Activated CD8-positive, alpha-beta T cell treated with anti-CD3 and anti-CD28 coated beads for 36 hours (primary cell): ENCODE measurements at regions not wholly inside any gene's neighbourhood (a gene's known extent, or its start where the extent isn't known, plus 50 kb on each side); places are given as distances from the start of the nearest gene placed in this dataset.

Experiments
- ATAC-seq: fragments of 200-7000 bp; cut with Tn5 transposase; one replicate; pipeline ENCODE4 v1.10.0; 2021; ENCODE audit warnings: mild to moderate bottlenecking, moderate library complexity
- CTCF ChIA-PET: fragments of 350-600 bp; sonication (Branson Sonifier 250); formaldehyde crosslinking; loops from one replicate; lab custom pipeline; 2021; ENCODE audit warnings: antibody characterized with exemption; lab: Charles Lee
- POLR2A ChIA-PET: fragments of 350-600 bp; sonication (Branson Sonifier 250); formaldehyde crosslinking; loops from one replicate; lab custom pipeline; 2021; ENCODE audit warnings: antibody characterized with exemption; lab: Charles Lee
- DNase-seq: peaks from one replicate; pipeline ENCODE4 v3.0.0-alpha.2; 2020
- H3K27ac Mint-ChIP-seq: one replicate; pipeline ENCODE4 v1.8.0; 2021; ENCODE audit warnings: mild to moderate bottlenecking, mixed read lengths
- H3K27me3 Mint-ChIP-seq: one replicate; pipeline ENCODE4 v1.8.0; 2021; ENCODE audit warnings: mixed read lengths
- H3K36me3 Mint-ChIP-seq: one replicate; pipeline ENCODE4 v1.8.0; 2021; ENCODE audit warnings: low read depth, mixed read lengths
- H3K4me1 Mint-ChIP-seq: one replicate; pipeline ENCODE4 v1.8.0; 2021; ENCODE audit warnings: low read depth, mixed read lengths
- H3K4me3 Mint-ChIP-seq: one replicate; pipeline ENCODE4 v1.8.0; 2021; ENCODE audit warnings: mild to moderate bottlenecking, moderate library complexity, mixed read lengths
- H3K9me3 Mint-ChIP-seq: one replicate; pipeline ENCODE4 v1.8.0; 2021; ENCODE audit warnings: mixed read lengths
- CTCF ChIP-seq: fragments of 200-600 bp; IDR thresholded peaks from one replicate; pipeline ENCODE4 v1.8.0; 2022; ENCODE audit warnings: antibody characterized with exemption, mild to moderate bottlenecking
- intact Hi-C: fragments of 100-400 bp; cut with micrococcal nuclease; formaldehyde crosslinking; loops from one replicate; pipeline ENCODE4 v1.10.0; 2022

GRCh38 chr9:108751369-108751768 is 104.4 kb downstream of the ACTL7B start:
- ATAC-seq (no peak), DNase-seq (no peak)
- CTCF ChIA-PET = interaction anchor here (0.7 kb wide), 1 partner anchor 10 kb away, joined by 4 read pairs; no protein-coding TSS in a partner anchor
- no peak overlapping the region for H3K27ac Mint-ChIP-seq
- peaks cover 3% of the 10 kb centered on the region for H3K27me3 Mint-ChIP-seq
- H3K9me3 Mint-ChIP-seq = no peaks in the 10 kb centered on the region
- TF ChIP-seq CTCF = no peak
- intact Hi-C loops = no loop called here
- no peaks in the 10 kb centered on the region for H3K36me3 Mint-ChIP-seq
- POLR2A ChIA-PET = no interaction called here
- no peak overlapping the region for H3K4me3 Mint-ChIP-seq
- H3K4me1 Mint-ChIP-seq = no peaks in the 10 kb centered on the region

GRCh38 chr9:108750661-108751215 is 105.0 kb downstream of the ACTL7B start:
- TF ChIP-seq CTCF = no peak
- Mint-ChIP-seq H3K4me3 (no peak overlapping the region), H3K4me1 (no peaks in the 10 kb centered on the region), H3K36me3 (no peaks in the 10 kb centered on the region), H3K9me3 (no peaks in the 10 kb centered on the region), H3K27ac (no peak overlapping the region), H3K27me3 (peaks cover 3% of the 10 kb centered on the region)
- DNase-seq (no peak), ATAC-seq (no peak)
- intact Hi-C loops = no loop called here
- ChIA-PET POLR2A (no interaction called here), CTCF (no interaction called here)

GRCh38 chr9:108748776-108749175 is 107.0 kb downstream of the ACTL7B start:
- intact Hi-C loops = no loop called here
- ChIA-PET POLR2A (no interaction called here), CTCF (interaction anchor here (1.0 kb wide), 1 partner anchor 13 kb away, joined by 5 read pairs; no protein-coding TSS in a partner anchor)
- Mint-ChIP-seq H3K27ac (no peak overlapping the region), H3K36me3 (no peaks in the 10 kb centered on the region), H3K9me3 (no peaks in the 10 kb centered on the region), H3K4me3 (no peak overlapping the region), H3K27me3 (peaks cover 2% of the 10 kb centered on the region), H3K4me1 (no peaks in the 10 kb centered on the region)
- TF ChIP-seq CTCF = no peak
- DNase-seq (no peak), ATAC-seq (no peak)

- H3K4me3 Mint-ChIP-seq = no peak overlapping the region
- ChIA-PET CTCF (no interaction called here), POLR2A (no interaction called here)
- no peaks in the 10 kb centered on the region for H3K36me3 Mint-ChIP-seq
- ATAC-seq (no peak), DNase-seq (no peak)
- no peak for TF ChIP-seq CTCF
- intact Hi-C loops = no loop called here
- no peak overlapping the region for H3K27ac Mint-ChIP-seq
- no peaks in the 10 kb centered on the region for H3K4me1 Mint-ChIP-seq
- peaks cover 2% of the 10 kb centered on the region for H3K9me3 Mint-ChIP-seq
- no peaks in the 10 kb centered on the region for H3K27me3 Mint-ChIP-seq
These were observed 108.9 kb downstream of the ACTL7B start for GRCh38 chr9:108746864-108747263.

- Mint-ChIP-seq H3K36me3 (no peaks in the 10 kb centered on the region), H3K27ac (no peak overlapping the region), H3K9me3 (peaks cover 2% of the 10 kb centered on the region), H3K4me3 (no peak overlapping the region), H3K4me1 (no peaks in the 10 kb centered on the region), H3K27me3 (no peaks in the 10 kb centered on the region)
- ChIA-PET POLR2A (no interaction called here), CTCF (no interaction called here)
- intact Hi-C loops = no loop called here
- DNase-seq (no peak), ATAC-seq (no peak)
- TF ChIP-seq CTCF = no peak
These were observed 109.8 kb downstream of the ACTL7B start for GRCh38 chr9:108746001-108746400.
